ENCODE measurements at regions not wholly inside any gene's neighbourhood (a gene's known extent, or its start where the extent isn't known, plus 50 kb on each side); places are given as distances from the start of the nearest gene placed in this dataset.
A peak's percentile ranks its signal among the peaks of the same experiment; 100 is the strongest.

- DNase-seq (ENCODE audit: low spot score), result peak; percentile 85
Measured at GRCh38 chr3:31377045-31377642, 155.6 kb upstream of the STT3B start.

GRCh38 chr3:31378231-31378630, 154.5 kb upstream of the STT3B start:
- DNase-seq (ENCODE audit: low spot score), result no peak

GRCh38 chr3:31379598-31379997, 153.1 kb upstream of the STT3B start:
- DNase-seq (ENCODE audit: low spot score), result no peak

GRCh38 chr3:31382856-31383255, 149.9 kb upstream of the STT3B start:
- DNase-seq (ENCODE audit: low spot score), result no peak

GRCh38 chr3:31384117-31384516, 148.6 kb upstream of the STT3B start:
- DNase-seq (ENCODE audit: low spot score), result no peak

- no peak for DNase-seq (ENCODE audit: low spot score)
Measured at GRCh38 chr3:31389939-31390338, 142.8 kb upstream of the STT3B start.

GRCh38 chr3:31390466-31390865, 142.3 kb upstream of the STT3B start:
- DNase-seq (ENCODE audit: low spot score), result no peak

GRCh38 chr3:31391150-31391549, 141.6 kb upstream of the STT3B start:
- DNase-seq (ENCODE audit: low spot score), result no peak

GRCh38 chr3:31392568-31392967, 140.2 kb upstream of the STT3B start:
- DNase-seq (ENCODE audit: low spot score), result no peak

- DNase-seq (ENCODE audit: low spot score), result no peak
Measured at GRCh38 chr3:31399271-31399670, 133.5 kb upstream of the STT3B start.

GRCh38 chr3:31402117-31402516, 130.6 kb upstream of the STT3B start:
- DNase-seq (ENCODE audit: low spot score), result no peak

GRCh38 chr3:31403197-31403596, 129.5 kb upstream of the STT3B start:
- no peak for DNase-seq (ENCODE audit: low spot score)

- no peak for DNase-seq (ENCODE audit: low spot score)
Measured at GRCh38 chr3:31404871-31405270, 127.9 kb upstream of the STT3B start.

GRCh38 chr3:31405515-31405914, 127.2 kb upstream of the STT3B start:
- DNase-seq (ENCODE audit: low spot score), result no peak

GRCh38 chr3:31406896-31407295, 125.8 kb upstream of the STT3B start:
- DNase-seq (ENCODE audit: low spot score), result no peak

- no peak for DNase-seq (ENCODE audit: low spot score)
Measured at GRCh38 chr3:31407665-31408064, 125.1 kb upstream of the STT3B start.

GRCh38 chr3:31408720-31409119, 124.0 kb upstream of the STT3B start:
- DNase-seq (ENCODE audit: low spot score), result no peak

GRCh38 chr3:31409389-31409788, 123.3 kb upstream of the STT3B start:
- DNase-seq (ENCODE audit: low spot score), result no peak

- no peak for DNase-seq (ENCODE audit: low spot score)
Measured at GRCh38 chr3:31409866-31410265, 122.9 kb upstream of the STT3B start.

- DNase-seq (ENCODE audit: low spot score), result no peak
Measured at GRCh38 chr3:31410411-31410810, 122.3 kb upstream of the STT3B start.

GRCh38 chr3:31412832-31413231, 119.9 kb upstream of the STT3B start:
- DNase-seq (ENCODE audit: low spot score), result no peak

GRCh38 chr3:31413515-31413914, 119.2 kb upstream of the STT3B start:
- DNase-seq (ENCODE audit: low spot score), result no peak

- no peak for DNase-seq (ENCODE audit: low spot score)
Measured at GRCh38 chr3:31416980-31417379, 115.7 kb upstream of the STT3B start.

GRCh38 chr3:31417486-31417885, 115.2 kb upstream of the STT3B start:
- DNase-seq (ENCODE audit: low spot score), result no peak

Measured in HT-29 (cell line).